ENCODE measurements at regions not wholly inside any gene's neighbourhood (a gene's known extent, or its start where the extent isn't known, plus 50 kb on each side); places are given as distances from the start of the nearest gene placed in this dataset.

- no peak for TF ChIP-seq CTCF (IDR thresholded peaks at IDR 0.05; ENCODE audit: insufficient read depth, low read depth, low read length)
- TF ChIP-seq EZH2 (IDR thresholded peaks at IDR 0.05; ENCODE audit: insufficient read depth, low read length), result no peak
These were observed 459.4 kb upstream of the UBE2E3 start for GRCh38 chr2:180520921-180521581.

Measured in astrocyte (in vitro differentiated cells and primary cell).